GM23338 (cell line): ENCODE measurements at regions not wholly inside any gene's neighbourhood (a gene's known extent, or its start where the extent isn't known, plus 50 kb on each side); places are given as distances from the start of the nearest gene placed in this dataset.

Experiments
- ATAC-seq: fragments of 200-7000 bp; cut with Tn5 transposase; 3 replicates; pipeline ENCODE4 v1.9.1; 2020
- DNase-seq: peaks from one replicate; pipeline ENCODE4 v3.0.0-alpha.2; 2015; ENCODE audit warnings: low spot score
- H2AFZ ChIP-seq: fragments of 200-600 bp; sonication (generic); 2 replicates; pipeline ENCODE4 v1.8.0; 2016; ENCODE audit warnings: antibody characterized with exemption, mild to moderate bottlenecking, moderate library complexity
- H3F3A ChIP-seq: fragments of 200-600 bp; sonication (generic); replicated peaks from 2 replicates; pipeline ENCODE4 v1.8.0; 2017; ENCODE audit warnings: antibody characterized with exemption, mixed run types, low read depth
- H3K27ac ChIP-seq: fragments of 200-600 bp; sonication (generic); 2 replicates; pipeline ENCODE4 v1.6.1; 2016; ENCODE audit warnings: low read depth
- H3K27me3 ChIP-seq: fragments of 200-600 bp; sonication (generic); 2 replicates; pipeline ENCODE4 v1.8.0; 2016; ENCODE audit warnings: mild to moderate bottlenecking, mixed run types, moderate library complexity; ENCODE audit not compliant: insufficient read depth
- H3K36me3 ChIP-seq: fragments of 200-600 bp; sonication (generic); 2 replicates; pipeline ENCODE4 v1.8.0; 2016; ENCODE audit warnings: mild to moderate bottlenecking; ENCODE audit not compliant: insufficient read depth
- H3K4me1 ChIP-seq: fragments of 200-600 bp; sonication (generic); 2 replicates; pipeline ENCODE4 v1.8.0; 2016; ENCODE audit warnings: mild to moderate bottlenecking, moderate library complexity; ENCODE audit not compliant: insufficient read depth
- H3K4me2 ChIP-seq: fragments of 200-600 bp; sonication (generic); 2 replicates; pipeline ENCODE4 v1.7.1; 2017; ENCODE audit warnings: mixed run types
- H3K4me3 ChIP-seq: fragments of 200-600 bp; sonication (generic); 2 replicates; pipeline ENCODE4 v1.6.1; 2016; ENCODE audit warnings: mixed run types
- H3K79me2 ChIP-seq: fragments of 200-600 bp; sonication (generic); replicated peaks from 2 replicates; pipeline ENCODE4 v1.8.0; 2017; ENCODE audit warnings: mild to moderate bottlenecking; ENCODE audit not compliant: insufficient read depth
- H3K9me2 ChIP-seq: fragments of 200-600 bp; sonication (generic); 2 replicates; pipeline ENCODE4 v1.8.0; 2017; ENCODE audit not compliant: insufficient read depth
- H4K20me1 ChIP-seq: fragments of 200-600 bp; sonication (generic); replicated peaks from 2 replicates; pipeline ENCODE4 v1.8.0; 2017; ENCODE audit warnings: mild to moderate bottlenecking; ENCODE audit not compliant: insufficient read depth
- H3K27ac Mint-ChIP-seq: 2 replicates; pipeline ENCODE4 v1.8.0; 2020; ENCODE audit warnings: inconsistent platforms, mild to moderate bottlenecking, moderate library complexity, mixed read lengths
- H3K27me3 Mint-ChIP-seq: 3 replicates; pipeline ENCODE4 v1.8.0; 2022; ENCODE audit warnings: low read depth, mild to moderate bottlenecking, moderate library complexity, mixed read lengths, inconsistent platforms; ENCODE audit not compliant: insufficient read depth, poor library complexity
- H3K36me3 Mint-ChIP-seq: 3 replicates; pipeline ENCODE4 v1.8.0; 2021; ENCODE audit warnings: low read depth, mild to moderate bottlenecking, inconsistent platforms, moderate library complexity, mixed read lengths
- H3K4me1 Mint-ChIP-seq: 3 replicates; pipeline ENCODE4 v1.8.0; 2020; ENCODE audit warnings: mild to moderate bottlenecking, inconsistent platforms, mixed read lengths
- H3K4me3 Mint-ChIP-seq: 3 replicates; pipeline ENCODE4 v1.8.0; 2021; ENCODE audit warnings: moderate library complexity, mild to moderate bottlenecking, inconsistent platforms, mixed read lengths
- H3K9me3 Mint-ChIP-seq: 3 replicates; pipeline ENCODE4 v1.8.0; 2020; ENCODE audit warnings: moderate library complexity, mild to moderate bottlenecking, inconsistent platforms, mixed read lengths
- CREB1 ChIP-seq: fragments of 250-450 bp; sonication (Bioruptor Pico); IDR thresholded peaks from 2 replicates; pipeline ENCODE4 v1.5.0; 2020; ENCODE audit warnings: low read depth, mild to moderate bottlenecking, moderate library complexity
- EZH2 ChIP-seq: fragments of 200-600 bp; sonication (generic); IDR thresholded peaks from one replicate; pipeline ENCODE4 v1.8.0; 2017; ENCODE audit warnings: antibody characterized with exemption, mild to moderate bottlenecking, low read depth; ENCODE audit not compliant: unreplicated experiment
- EZH2phosphoT487 ChIP-seq: fragments of 200-600 bp; sonication (generic); IDR thresholded peaks from one replicate; pipeline ENCODE4 v1.8.1; 2018; ENCODE audit warnings: antibody characterized with exemption; ENCODE audit not compliant: unreplicated experiment
- JUNB ChIP-seq: IDR thresholded peaks from one replicate; pipeline ENCODE4 v1.6.1; 2016; ENCODE audit warnings: antibody characterized with exemption; ENCODE audit not compliant: unreplicated experiment
- NANOG ChIP-seq: IDR thresholded peaks from 2 replicates; pipeline ENCODE4 v1.6.1; 2016; ENCODE audit warnings: antibody characterized with exemption, borderline replicate concordance
- POLR2AphosphoS5 ChIP-seq: IDR thresholded peaks from 2 replicates; pipeline ENCODE4 v1.6.1; 2016; ENCODE audit warnings: antibody characterized with exemption, low read depth
- STAT1 ChIP-seq: IDR thresholded peaks from one replicate; pipeline ENCODE4 v1.6.1; 2016; ENCODE audit warnings: antibody characterized with exemption; ENCODE audit not compliant: unreplicated experiment
- ZNF114 ChIP-seq: fragments of 250-450 bp; sonication (Bioruptor Pico); IDR thresholded peaks from 2 replicates; pipeline ENCODE4 v1.5.0; 2020; ENCODE audit warnings: mild to moderate bottlenecking, moderate library complexity
- ZNF331 ChIP-seq: fragments of 250-450 bp; sonication (Bioruptor Pico); IDR thresholded peaks from 2 replicates; pipeline ENCODE4 v1.5.0; 2020; ENCODE audit warnings: low read depth, mild to moderate bottlenecking, moderate library complexity
- TF ChIP-seq, protein P1 (sequence below): IDR thresholded peaks from 2 replicates; pipeline ENCODE4 v1.6.1; 2016; ENCODE audit warnings: antibody characterized with exemption
- TF ChIP-seq, protein P2 (sequence below): IDR thresholded peaks from one replicate; pipeline ENCODE4 v1.6.1; 2018; ENCODE audit warnings: antibody characterized with exemption; ENCODE audit not compliant: unreplicated experiment
- TF ChIP-seq, protein P3 (sequence below): fragments of 250-450 bp; sonication (Bioruptor Pico); IDR thresholded peaks from 2 replicates; pipeline ENCODE4 v1.5.0; 2020; ENCODE audit warnings: mild to moderate bottlenecking, moderate library complexity
- TF ChIP-seq, protein P4 (sequence below), 2 experiments: fragments of 200-600 bp in 1 of 2; sonication (generic) in 1 of 2; conservative IDR thresholded peaks; 2 replicates each; pipeline versions ENCODE4 v1.5.1 to v1.6.1; 2016 to 2017; ENCODE audit warnings: antibody characterized with exemption in 2 of 2, low read depth in 2 of 2, mild to moderate bottlenecking in 2 of 2, moderate library complexity in 1 of 2

DNA sequence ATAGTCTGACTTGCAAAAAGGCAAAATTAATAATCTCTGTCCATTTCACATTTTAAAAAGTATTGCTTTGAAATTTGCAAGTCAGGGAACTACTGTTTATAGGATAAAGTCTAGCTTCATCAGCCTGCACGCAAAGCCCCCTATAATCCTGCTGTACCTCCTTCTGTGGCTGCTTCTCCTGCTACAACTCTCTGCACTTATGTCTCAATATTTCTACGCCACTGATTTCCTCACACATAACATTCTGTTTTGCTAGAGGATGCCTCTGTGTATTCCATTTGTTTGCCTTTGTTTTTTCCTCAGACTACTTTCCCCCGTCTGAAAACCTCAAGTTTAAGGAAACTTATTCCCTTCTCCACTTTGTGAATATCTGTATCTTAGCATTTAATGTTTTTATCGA, 389.9 kb downstream of the RFC3 start:
- Histone ChIP-seq H3K79me2 (no peaks in the 10 kb centered on the region), H3K9me2 (peaks cover 19% of the 10 kb centered on the region), H2AFZ (no peak overlapping the region), H3K4me2 (no peak overlapping the region), H3K36me3 (no peaks in the 10 kb centered on the region), H3K27ac (no peak overlapping the region), H4K20me1 (no peaks in the 10 kb centered on the region), H3K4me3 (no peak overlapping the region), H3K4me1 (no peaks in the 10 kb centered on the region), H3K27me3 (no peaks in the 10 kb centered on the region), H3F3A (no peaks in the 10 kb centered on the region)
- H3K27ac Mint-ChIP-seq = no peak overlapping the region
- no peak for DNase-seq
- no peaks in the 10 kb centered on the region; the same call in 2 of the 3 replicates for H3K36me3 Mint-ChIP-seq
- no peak for ATAC-seq
- TF ChIP-seq, protein P1, sequence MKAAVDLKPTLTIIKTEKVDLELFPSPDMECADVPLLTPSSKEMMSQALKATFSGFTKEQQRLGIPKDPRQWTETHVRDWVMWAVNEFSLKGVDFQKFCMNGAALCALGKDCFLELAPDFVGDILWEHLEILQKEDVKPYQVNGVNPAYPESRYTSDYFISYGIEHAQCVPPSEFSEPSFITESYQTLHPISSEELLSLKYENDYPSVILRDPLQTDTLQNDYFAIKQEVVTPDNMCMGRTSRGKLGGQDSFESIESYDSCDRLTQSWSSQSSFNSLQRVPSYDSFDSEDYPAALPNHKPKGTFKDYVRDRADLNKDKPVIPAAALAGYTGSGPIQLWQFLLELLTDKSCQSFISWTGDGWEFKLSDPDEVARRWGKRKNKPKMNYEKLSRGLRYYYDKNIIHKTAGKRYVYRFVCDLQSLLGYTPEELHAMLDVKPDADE = no peak
- TF ChIP-seq, protein P2, sequence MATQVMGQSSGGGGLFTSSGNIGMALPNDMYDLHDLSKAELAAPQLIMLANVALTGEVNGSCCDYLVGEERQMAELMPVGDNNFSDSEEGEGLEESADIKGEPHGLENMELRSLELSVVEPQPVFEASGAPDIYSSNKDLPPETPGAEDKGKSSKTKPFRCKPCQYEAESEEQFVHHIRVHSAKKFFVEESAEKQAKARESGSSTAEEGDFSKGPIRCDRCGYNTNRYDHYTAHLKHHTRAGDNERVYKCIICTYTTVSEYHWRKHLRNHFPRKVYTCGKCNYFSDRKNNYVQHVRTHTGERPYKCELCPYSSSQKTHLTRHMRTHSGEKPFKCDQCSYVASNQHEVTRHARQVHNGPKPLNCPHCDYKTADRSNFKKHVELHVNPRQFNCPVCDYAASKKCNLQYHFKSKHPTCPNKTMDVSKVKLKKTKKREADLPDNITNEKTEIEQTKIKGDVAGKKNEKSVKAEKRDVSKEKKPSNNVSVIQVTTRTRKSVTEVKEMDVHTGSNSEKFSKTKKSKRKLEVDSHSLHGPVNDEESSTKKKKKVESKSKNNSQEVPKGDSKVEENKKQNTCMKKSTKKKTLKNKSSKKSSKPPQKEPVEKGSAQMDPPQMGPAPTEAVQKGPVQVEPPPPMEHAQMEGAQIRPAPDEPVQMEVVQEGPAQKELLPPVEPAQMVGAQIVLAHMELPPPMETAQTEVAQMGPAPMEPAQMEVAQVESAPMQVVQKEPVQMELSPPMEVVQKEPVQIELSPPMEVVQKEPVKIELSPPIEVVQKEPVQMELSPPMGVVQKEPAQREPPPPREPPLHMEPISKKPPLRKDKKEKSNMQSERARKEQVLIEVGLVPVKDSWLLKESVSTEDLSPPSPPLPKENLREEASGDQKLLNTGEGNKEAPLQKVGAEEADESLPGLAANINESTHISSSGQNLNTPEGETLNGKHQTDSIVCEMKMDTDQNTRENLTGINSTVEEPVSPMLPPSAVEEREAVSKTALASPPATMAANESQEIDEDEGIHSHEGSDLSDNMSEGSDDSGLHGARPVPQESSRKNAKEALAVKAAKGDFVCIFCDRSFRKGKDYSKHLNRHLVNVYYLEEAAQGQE = no peak
- TF ChIP-seq NANOG (no peak), JUNB (no peak), ZNF331 (CRISPR knock-in tag) (no peak), ZNF114 (no peak), STAT1 (no peak), POLR2AphosphoS5 (no peak), CREB1 (no peak), EZH2 (no peak), EZH2phosphoT487 (no peak)
- TF ChIP-seq, protein P3, sequence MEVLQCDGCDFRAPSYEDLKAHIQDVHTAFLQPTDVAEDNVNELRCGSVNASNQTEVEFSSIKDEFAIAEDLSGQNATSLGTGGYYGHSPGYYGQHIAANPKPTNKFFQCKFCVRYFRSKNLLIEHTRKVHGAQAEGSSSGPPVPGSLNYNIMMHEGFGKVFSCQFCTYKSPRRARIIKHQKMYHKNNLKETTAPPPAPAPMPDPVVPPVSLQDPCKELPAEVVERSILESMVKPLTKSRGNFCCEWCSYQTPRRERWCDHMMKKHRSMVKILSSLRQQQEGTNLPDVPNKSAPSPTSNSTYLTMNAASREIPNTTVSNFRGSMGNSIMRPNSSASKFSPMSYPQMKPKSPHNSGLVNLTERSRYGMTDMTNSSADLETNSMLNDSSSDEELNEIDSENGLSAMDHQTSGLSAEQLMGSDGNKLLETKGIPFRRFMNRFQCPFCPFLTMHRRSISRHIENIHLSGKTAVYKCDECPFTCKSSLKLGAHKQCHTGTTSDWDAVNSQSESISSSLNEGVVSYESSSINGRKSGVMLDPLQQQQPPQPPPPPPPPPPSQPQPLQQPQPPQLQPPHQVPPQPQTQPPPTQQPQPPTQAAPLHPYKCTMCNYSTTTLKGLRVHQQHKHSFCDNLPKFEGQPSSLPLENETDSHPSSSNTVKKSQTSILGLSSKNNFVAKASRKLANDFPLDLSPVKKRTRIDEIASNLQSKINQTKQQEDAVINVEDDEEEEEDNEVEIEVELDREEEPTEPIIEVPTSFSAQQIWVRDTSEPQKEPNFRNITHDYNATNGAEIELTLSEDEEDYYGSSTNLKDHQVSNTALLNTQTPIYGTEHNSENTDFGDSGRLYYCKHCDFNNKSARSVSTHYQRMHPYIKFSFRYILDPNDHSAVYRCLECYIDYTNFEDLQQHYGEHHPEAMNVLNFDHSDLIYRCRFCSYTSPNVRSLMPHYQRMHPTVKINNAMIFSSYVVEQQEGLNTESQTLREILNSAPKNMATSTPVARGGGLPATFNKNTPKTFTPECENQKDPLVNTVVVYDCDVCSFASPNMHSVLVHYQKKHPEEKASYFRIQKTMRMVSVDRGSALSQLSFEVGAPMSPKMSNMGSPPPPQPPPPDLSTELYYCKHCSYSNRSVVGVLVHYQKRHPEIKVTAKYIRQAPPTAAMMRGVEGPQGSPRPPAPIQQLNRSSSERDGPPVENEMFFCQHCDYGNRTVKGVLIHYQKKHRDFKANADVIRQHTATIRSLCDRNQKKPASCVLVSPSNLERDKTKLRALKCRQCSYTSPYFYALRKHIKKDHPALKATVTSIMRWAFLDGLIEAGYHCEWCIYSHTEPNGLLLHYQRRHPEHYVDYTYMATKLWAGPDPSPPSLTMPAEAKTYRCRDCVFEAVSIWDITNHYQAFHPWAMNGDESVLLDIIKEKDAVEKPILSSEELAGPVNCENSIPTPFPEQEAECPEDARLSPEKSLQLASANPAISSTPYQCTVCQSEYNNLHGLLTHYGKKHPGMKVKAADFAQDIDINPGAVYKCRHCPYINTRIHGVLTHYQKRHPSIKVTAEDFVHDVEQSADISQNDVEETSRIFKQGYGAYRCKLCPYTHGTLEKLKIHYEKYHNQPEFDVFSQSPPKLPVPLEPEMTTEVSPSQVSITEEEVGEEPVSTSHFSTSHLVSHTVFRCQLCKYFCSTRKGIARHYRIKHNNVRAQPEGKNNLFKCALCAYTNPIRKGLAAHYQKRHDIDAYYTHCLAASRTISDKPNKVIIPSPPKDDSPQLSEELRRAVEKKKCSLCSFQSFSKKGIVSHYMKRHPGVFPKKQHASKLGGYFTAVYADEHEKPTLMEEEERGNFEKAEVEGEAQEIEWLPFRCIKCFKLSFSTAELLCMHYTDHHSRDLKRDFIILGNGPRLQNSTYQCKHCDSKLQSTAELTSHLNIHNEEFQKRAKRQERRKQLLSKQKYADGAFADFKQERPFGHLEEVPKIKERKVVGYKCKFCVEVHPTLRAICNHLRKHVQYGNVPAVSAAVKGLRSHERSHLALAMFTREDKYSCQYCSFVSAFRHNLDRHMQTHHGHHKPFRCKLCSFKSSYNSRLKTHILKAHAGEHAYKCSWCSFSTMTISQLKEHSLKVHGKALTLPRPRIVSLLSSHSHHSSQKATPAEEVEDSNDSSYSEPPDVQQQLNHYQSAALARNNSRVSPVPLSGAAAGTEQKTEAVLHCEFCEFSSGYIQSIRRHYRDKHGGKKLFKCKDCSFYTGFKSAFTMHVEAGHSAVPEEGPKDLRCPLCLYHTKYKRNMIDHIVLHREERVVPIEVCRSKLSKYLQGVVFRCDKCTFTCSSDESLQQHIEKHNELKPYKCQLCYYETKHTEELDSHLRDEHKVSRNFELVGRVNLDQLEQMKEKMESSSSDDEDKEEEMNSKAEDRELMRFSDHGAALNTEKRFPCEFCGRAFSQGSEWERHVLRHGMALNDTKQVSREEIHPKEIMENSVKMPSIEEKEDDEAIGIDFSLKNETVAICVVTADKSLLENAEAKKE (CRISPR knock-in tag) = no peak
- TF ChIP-seq, protein P4, sequence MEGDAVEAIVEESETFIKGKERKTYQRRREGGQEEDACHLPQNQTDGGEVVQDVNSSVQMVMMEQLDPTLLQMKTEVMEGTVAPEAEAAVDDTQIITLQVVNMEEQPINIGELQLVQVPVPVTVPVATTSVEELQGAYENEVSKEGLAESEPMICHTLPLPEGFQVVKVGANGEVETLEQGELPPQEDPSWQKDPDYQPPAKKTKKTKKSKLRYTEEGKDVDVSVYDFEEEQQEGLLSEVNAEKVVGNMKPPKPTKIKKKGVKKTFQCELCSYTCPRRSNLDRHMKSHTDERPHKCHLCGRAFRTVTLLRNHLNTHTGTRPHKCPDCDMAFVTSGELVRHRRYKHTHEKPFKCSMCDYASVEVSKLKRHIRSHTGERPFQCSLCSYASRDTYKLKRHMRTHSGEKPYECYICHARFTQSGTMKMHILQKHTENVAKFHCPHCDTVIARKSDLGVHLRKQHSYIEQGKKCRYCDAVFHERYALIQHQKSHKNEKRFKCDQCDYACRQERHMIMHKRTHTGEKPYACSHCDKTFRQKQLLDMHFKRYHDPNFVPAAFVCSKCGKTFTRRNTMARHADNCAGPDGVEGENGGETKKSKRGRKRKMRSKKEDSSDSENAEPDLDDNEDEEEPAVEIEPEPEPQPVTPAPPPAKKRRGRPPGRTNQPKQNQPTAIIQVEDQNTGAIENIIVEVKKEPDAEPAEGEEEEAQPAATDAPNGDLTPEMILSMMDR (conservative IDR thresholded peaks at IDR 0.05; ENCODE audit: low read depth in 2 of 2) = no peak
- H3K4me1 Mint-ChIP-seq = no peaks in the 10 kb centered on the region; the same call in 2 of the 3 replicates
- H3K9me3 Mint-ChIP-seq = no peaks in the 10 kb centered on the region; the same call in 2 of the 3 replicates
- peaks cover 1% of the 10 kb centered on the region for H3K27me3 Mint-ChIP-seq
- H3K4me3 Mint-ChIP-seq = no peak overlapping the region
